Osteoblast (primary cell): ENCODE measurements at regions not wholly inside any gene's neighbourhood (a gene's known extent, or its start where the extent isn't known, plus 50 kb on each side); places are given as distances from the start of the nearest gene placed in this dataset.

Experiments
- DNase-seq: peaks from one replicate; pipeline ENCODE4 v3.0.0; 2011; ENCODE audit warnings: low spot score, mixed read lengths; ENCODE audit not compliant: insufficient read length; ENCODE audit errors: missing footprints
- H2AFZ ChIP-seq: 2 replicates; pipeline ENCODE4 v1.6.0; 2011; ENCODE audit warnings: mild to moderate bottlenecking, low read length
- H3K27ac ChIP-seq: 2 replicates; pipeline ENCODE4 v1.5.1; 2011; ENCODE audit warnings: mild to moderate bottlenecking, low read depth, low read length, moderate library complexity
- H3K27me3 ChIP-seq: 2 replicates; pipeline ENCODE4 v1.6.0; 2012; ENCODE audit warnings: mild to moderate bottlenecking, control low read depth, inconsistent platforms, low read length, moderate library complexity; ENCODE audit not compliant: insufficient read depth
- H3K36me3 ChIP-seq: 2 replicates; pipeline ENCODE4 v1.5.1; 2011; ENCODE audit warnings: mild to moderate bottlenecking, low read length, control low read depth, moderate library complexity; ENCODE audit not compliant: insufficient read depth
- H3K4me1 ChIP-seq: 2 replicates; pipeline ENCODE4 v1.5.1; 2011; ENCODE audit warnings: mild to moderate bottlenecking, low read length, control low read depth, moderate library complexity; ENCODE audit not compliant: insufficient read depth
- H3K4me2 ChIP-seq: 2 replicates; pipeline ENCODE4 v1.6.0; 2011; ENCODE audit warnings: mild to moderate bottlenecking, low read length; ENCODE audit not compliant: insufficient read depth
- H3K4me3 ChIP-seq: fragments of 200-600 bp; sonication (generic); 3 replicates; pipeline ENCODE4 v1.5.1; 2012; ENCODE audit warnings: mild to moderate bottlenecking, low read length, inconsistent platforms; ENCODE audit not compliant: insufficient read depth
- H3K79me2 ChIP-seq: 2 replicates; pipeline ENCODE4 v1.6.0; 2012; ENCODE audit warnings: mild to moderate bottlenecking, low read length, control low read depth, inconsistent platforms; ENCODE audit not compliant: insufficient read depth
- H3K9me3 ChIP-seq: 2 replicates; pipeline ENCODE4 v1.5.1; 2011; ENCODE audit warnings: low read depth, low read length, control low read depth
- H4K20me1 ChIP-seq: 2 replicates; pipeline ENCODE4 v1.6.0; 2012; ENCODE audit warnings: mild to moderate bottlenecking, low read length, control low read depth; ENCODE audit not compliant: insufficient read depth
- CTCF ChIP-seq: IDR thresholded peaks from 2 replicates; pipeline ENCODE4 v1.5.1; 2011; ENCODE audit warnings: mild to moderate bottlenecking, low read depth, low read length, moderate library complexity; ENCODE audit errors: extremely low read depth

- Histone ChIP-seq H3K9me3 (no peaks in the 10 kb centered on the region), H3K4me2 (no peak overlapping the region), H3K27me3 (no peaks in the 10 kb centered on the region), H3K79me2 (no peaks in the 10 kb centered on the region), H2AFZ (no peak overlapping the region), H4K20me1 (no peaks in the 10 kb centered on the region), H3K4me3 (no peak overlapping the region), H3K4me1 (no peaks in the 10 kb centered on the region), H3K27ac (no peak overlapping the region), H3K36me3 (no peaks in the 10 kb centered on the region)
- DNase-seq: no peak
- TF ChIP-seq CTCF: no peak
Observed at GRCh38 chr12:33061844-33062243, 165.3 kb upstream of the PKP2 start.

- no peaks in the 10 kb centered on the region for H3K4me1 ChIP-seq
- no peak overlapping the region for H3K27ac ChIP-seq
- no peaks in the 10 kb centered on the region for H4K20me1 ChIP-seq
- no peak overlapping the region for H2AFZ ChIP-seq
- no peaks in the 10 kb centered on the region for H3K27me3 ChIP-seq
- H3K4me3 ChIP-seq: no peak overlapping the region
- no peaks in the 10 kb centered on the region for H3K79me2 ChIP-seq
- TF ChIP-seq CTCF: no peak
- no peak overlapping the region for H3K4me2 ChIP-seq
- DNase-seq: no peak
- no peaks in the 10 kb centered on the region for H3K9me3 ChIP-seq
- H3K36me3 ChIP-seq: no peaks in the 10 kb centered on the region
Observed at GRCh38 chr12:33054371-33054770, 157.8 kb upstream of the PKP2 start.

GRCh38 chr12:33052141-33053051 is 155.8 kb upstream of the PKP2 start:
- H2AFZ ChIP-seq: no peak overlapping the region
- H3K4me3 ChIP-seq: no peak overlapping the region
- TF ChIP-seq CTCF: no peak
- H4K20me1 ChIP-seq: no peaks in the 10 kb centered on the region
- H3K27ac ChIP-seq: no peak overlapping the region
- no peaks in the 10 kb centered on the region for H3K4me1 ChIP-seq
- H3K36me3 ChIP-seq: no peaks in the 10 kb centered on the region
- no peak overlapping the region for H3K4me2 ChIP-seq
- no peaks in the 10 kb centered on the region for H3K79me2 ChIP-seq
- no peaks in the 10 kb centered on the region for H3K27me3 ChIP-seq
- no peaks in the 10 kb centered on the region for H3K9me3 ChIP-seq
- no peak for DNase-seq

GRCh38 chr12:33047666-33048065 is 151.1 kb upstream of the PKP2 start:
- DNase-seq: no peak
- Histone ChIP-seq H3K4me2 (no peak overlapping the region), H4K20me1 (no peaks in the 10 kb centered on the region), H3K4me1 (no peaks in the 10 kb centered on the region), H3K27me3 (no peaks in the 10 kb centered on the region), H2AFZ (no peak overlapping the region), H3K9me3 (no peaks in the 10 kb centered on the region), H3K79me2 (no peaks in the 10 kb centered on the region), H3K36me3 (no peaks in the 10 kb centered on the region), H3K27ac (no peak overlapping the region), H3K4me3 (no peak overlapping the region)
- TF ChIP-seq CTCF: no peak
